ENCODE measurements at regions not wholly inside any gene's neighbourhood (a gene's known extent, or its start where the extent isn't known, plus 50 kb on each side); places are given as distances from the start of the nearest gene placed in this dataset.

GRCh38 chr2:58629545-58630119 lies 388.5 kb upstream of the FANCL start:
- Histone ChIP-seq H3K27ac (ENCODE audit: low read length) (no peak overlapping the region), H3K36me3 (replicated peaks; ENCODE audit: insufficient read depth, low read length) (no peaks in the 10 kb centered on the region)

GRCh38 chr2:58620896-58621295 lies 379.8 kb upstream of the FANCL start:
- H3K4me3 ChIP-seq (ENCODE audit: low read length): no peak overlapping the region
- no peak overlapping the region for H2AFZ ChIP-seq (ENCODE audit: low read length)

More at GRCh38 chr2:58629545-58630119, 388.5 kb upstream of the FANCL start:
- Histone ChIP-seq H2AFZ (ENCODE audit: low read length) (no peak overlapping the region), H3K4me1 (ENCODE audit: low read length) (no peaks in the 10 kb centered on the region), H3K4me3 (ENCODE audit: low read length) (no peak overlapping the region), H3K27me3 (replicated peaks; ENCODE audit: insufficient read depth, low read length) (no peaks in the 10 kb centered on the region), H3F3A (ENCODE audit: insufficient read depth, low read length) (no peaks in the 10 kb centered on the region), H3K9ac (ENCODE audit: low read length) (no peak overlapping the region), H3K9me2 (replicated peaks; ENCODE audit: insufficient read depth, low read length) (no peaks in the 10 kb centered on the region), H3K79me2 (ENCODE audit: low read length) (no peaks in the 10 kb centered on the region), H3K9me3 (replicated peaks; ENCODE audit: insufficient read depth, low read length) (no peaks in the 10 kb centered on the region), H3K4me2 (ENCODE audit: low read depth, low read length) (no peak overlapping the region), H4K20me1 (ENCODE audit: insufficient read depth, low read length) (no peaks in the 10 kb centered on the region)
- TF ChIP-seq EZH2phosphoT487 (IDR thresholded peaks at IDR 0.05; ENCODE audit: low read length): no peak
- TF ChIP-seq, protein P1, sequence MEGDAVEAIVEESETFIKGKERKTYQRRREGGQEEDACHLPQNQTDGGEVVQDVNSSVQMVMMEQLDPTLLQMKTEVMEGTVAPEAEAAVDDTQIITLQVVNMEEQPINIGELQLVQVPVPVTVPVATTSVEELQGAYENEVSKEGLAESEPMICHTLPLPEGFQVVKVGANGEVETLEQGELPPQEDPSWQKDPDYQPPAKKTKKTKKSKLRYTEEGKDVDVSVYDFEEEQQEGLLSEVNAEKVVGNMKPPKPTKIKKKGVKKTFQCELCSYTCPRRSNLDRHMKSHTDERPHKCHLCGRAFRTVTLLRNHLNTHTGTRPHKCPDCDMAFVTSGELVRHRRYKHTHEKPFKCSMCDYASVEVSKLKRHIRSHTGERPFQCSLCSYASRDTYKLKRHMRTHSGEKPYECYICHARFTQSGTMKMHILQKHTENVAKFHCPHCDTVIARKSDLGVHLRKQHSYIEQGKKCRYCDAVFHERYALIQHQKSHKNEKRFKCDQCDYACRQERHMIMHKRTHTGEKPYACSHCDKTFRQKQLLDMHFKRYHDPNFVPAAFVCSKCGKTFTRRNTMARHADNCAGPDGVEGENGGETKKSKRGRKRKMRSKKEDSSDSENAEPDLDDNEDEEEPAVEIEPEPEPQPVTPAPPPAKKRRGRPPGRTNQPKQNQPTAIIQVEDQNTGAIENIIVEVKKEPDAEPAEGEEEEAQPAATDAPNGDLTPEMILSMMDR (IDR thresholded peaks at IDR 0.05; ENCODE audit: low read length): no peak
- no peak for TF ChIP-seq EZH2 (optimal IDR thresholded peaks at IDR 0.05; ENCODE audit: low read depth, low read length)
- DNase-seq: no peak

DNA sequence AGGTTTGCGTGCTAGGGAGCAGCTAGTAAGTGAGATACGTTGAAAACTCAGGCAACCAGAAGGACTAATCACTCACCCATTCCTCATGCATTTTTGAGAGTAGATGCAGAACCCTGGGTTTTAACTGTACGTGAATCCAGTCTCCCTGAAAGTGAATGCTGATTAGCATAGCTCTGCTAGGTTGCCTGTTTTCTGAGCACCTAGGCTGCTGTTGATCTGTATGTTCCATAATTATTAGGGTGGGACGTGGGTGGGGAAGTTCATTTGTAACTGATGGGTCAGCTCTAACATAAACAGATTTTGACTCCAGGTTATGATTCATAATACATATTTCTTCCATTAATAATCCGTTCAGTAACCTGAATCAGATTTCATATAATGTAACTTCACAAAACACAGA lies 379.0 kb upstream of the FANCL start:
- H3F3A ChIP-seq (ENCODE audit: insufficient read depth, low read length): peaks cover 9% of the 10 kb centered on the region
- no peak overlapping the region for H2AFZ ChIP-seq (ENCODE audit: low read length)
- no peak overlapping the region for H3K4me3 ChIP-seq (ENCODE audit: low read length)
- no peaks in the 10 kb centered on the region for H3K9me3 ChIP-seq (replicated peaks; ENCODE audit: insufficient read depth, low read length)
- H3K4me1 ChIP-seq (ENCODE audit: low read length): peaks cover 15% of the 10 kb centered on the region
- no peaks in the 10 kb centered on the region for H3K9me2 ChIP-seq (replicated peaks; ENCODE audit: insufficient read depth, low read length)
- H3K27me3 ChIP-seq (replicated peaks; ENCODE audit: insufficient read depth, low read length): no peaks in the 10 kb centered on the region
- H3K4me2 ChIP-seq (ENCODE audit: low read depth, low read length): no peak overlapping the region
- DNase-seq: no peak
- TF ChIP-seq, protein P1 (IDR thresholded peaks at IDR 0.05; ENCODE audit: low read length): no peak
- TF ChIP-seq EZH2phosphoT487 (IDR thresholded peaks at IDR 0.05; ENCODE audit: low read length): no peak
- no peak for TF ChIP-seq EZH2 (optimal IDR thresholded peaks at IDR 0.05; ENCODE audit: low read depth, low read length)
- H3K36me3 ChIP-seq (replicated peaks; ENCODE audit: insufficient read depth, low read length): no peaks in the 10 kb centered on the region
- no peak overlapping the region for H3K27ac ChIP-seq (ENCODE audit: low read length)
- no peak overlapping the region for H3K9ac ChIP-seq (ENCODE audit: low read length)
- no peaks in the 10 kb centered on the region for H4K20me1 ChIP-seq (ENCODE audit: insufficient read depth, low read length)
- H3K79me2 ChIP-seq (ENCODE audit: low read length): no peaks in the 10 kb centered on the region

More at GRCh38 chr2:58620896-58621295, 379.8 kb upstream of the FANCL start:
- H3K27ac ChIP-seq (ENCODE audit: low read length): peak overlapping the region; percentile 53; the same call in 1 of the 2 replicates
- no peaks in the 10 kb centered on the region for H3K36me3 ChIP-seq (replicated peaks; ENCODE audit: insufficient read depth, low read length)
- peak overlapping the region; percentile 29 for H3K4me2 ChIP-seq (ENCODE audit: low read depth, low read length)
- no peaks in the 10 kb centered on the region for H4K20me1 ChIP-seq (ENCODE audit: insufficient read depth, low read length)
- no peaks in the 10 kb centered on the region for H3K9me2 ChIP-seq (replicated peaks; ENCODE audit: insufficient read depth, low read length)
- H3K27me3 ChIP-seq (replicated peaks; ENCODE audit: insufficient read depth, low read length): no peaks in the 10 kb centered on the region
- peaks cover 9% of the 10 kb centered on the region for H3F3A ChIP-seq (ENCODE audit: insufficient read depth, low read length)
- DNase-seq: peak; percentile 43
- H3K4me1 ChIP-seq (ENCODE audit: low read length): peaks cover 15% of the 10 kb centered on the region
- no peaks in the 10 kb centered on the region for H3K79me2 ChIP-seq (ENCODE audit: low read length)
- H3K9me3 ChIP-seq (replicated peaks; ENCODE audit: insufficient read depth, low read length): no peaks in the 10 kb centered on the region
- TF ChIP-seq, protein P1 (IDR thresholded peaks at IDR 0.05; ENCODE audit: low read length): no peak
- no peak for TF ChIP-seq EZH2phosphoT487 (IDR thresholded peaks at IDR 0.05; ENCODE audit: low read length)
- TF ChIP-seq EZH2 (optimal IDR thresholded peaks at IDR 0.05; ENCODE audit: low read depth, low read length): no peak
- H3K9ac ChIP-seq (ENCODE audit: low read length): no peak overlapping the region

Measured in MM.1S (cell line).